ENCODE measurements at regions not wholly inside any gene's neighbourhood (a gene's known extent, or its start where the extent isn't known, plus 50 kb on each side); places are given as distances from the start of the nearest gene placed in this dataset.

DNA sequence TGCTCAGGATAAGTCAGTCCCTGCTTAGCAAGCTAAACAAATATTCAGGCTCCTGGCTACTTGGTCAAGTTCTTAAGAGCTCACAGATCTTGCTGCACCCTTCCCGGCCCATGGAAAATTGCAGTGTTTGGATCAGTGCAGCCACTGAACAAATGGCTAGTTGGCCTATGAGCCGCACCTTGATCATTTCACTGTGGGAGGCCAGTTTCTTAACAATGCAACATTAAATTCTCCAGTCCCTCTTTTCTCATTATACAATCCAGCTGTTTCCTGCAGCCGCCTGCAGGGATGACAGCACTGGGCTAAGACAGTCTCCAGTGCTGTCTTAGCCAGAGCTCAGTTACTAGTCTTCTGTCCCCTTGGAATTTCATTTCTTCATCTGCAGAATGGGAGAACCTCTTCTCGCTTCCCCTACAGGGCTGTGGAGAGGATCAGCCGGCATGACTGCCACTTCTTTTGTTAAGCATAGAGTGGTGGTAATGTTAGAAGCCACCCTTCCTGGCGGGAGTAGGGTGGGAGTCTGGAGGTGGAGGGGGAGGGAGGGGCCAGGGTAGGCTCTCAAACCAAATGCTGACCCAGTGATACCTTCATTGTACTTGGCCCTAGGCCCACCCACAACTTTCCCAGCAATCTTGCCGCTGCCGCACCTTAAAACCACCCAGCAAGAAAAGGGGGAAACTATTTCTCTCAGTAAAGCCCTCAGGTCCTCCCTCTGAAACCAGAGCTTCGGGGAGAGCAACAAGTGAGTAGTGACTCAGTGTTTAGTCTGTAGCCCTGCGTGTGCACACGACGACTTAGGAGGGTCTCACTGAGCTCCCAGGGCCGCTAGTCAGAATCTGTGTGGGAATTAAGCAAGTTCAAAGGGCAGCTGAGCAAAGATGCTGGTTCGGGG is 145.7 kb downstream of the NUAK1 start:
- Mint-ChIP-seq H3K9me3 (peaks cover 0 to 9% (median 2%) of the 10 kb centered on the region in 11 donors), H3K27ac (no peak overlapping the region), H3K36me3 (no peaks in the 10 kb centered on the region), H3K4me1 (no peaks in the 10 kb centered on the region), H3K4me3 (no peak overlapping the region), H3K27me3 (peaks cover 0 to 22% (median 4%) of the 10 kb centered on the region in 5 donors)
- ATAC-seq (no peak), DNase-seq (no peak)
- H3K27me3 ChIP-seq (ENCODE audit: control insufficient read depth in 2 of 2, insufficient read depth in 2 of 2, low read length in 2 of 2) = no peaks in the 10 kb centered on the region
- CTCF ChIA-PET = no interaction called here
- no peak overlapping the region for H3K27ac ChIP-seq (ENCODE audit: low read depth, low read length)
- no peaks in the 10 kb centered on the region for H3K9me3 ChIP-seq (ENCODE audit: control insufficient read depth in 2 of 3, low read length in 3 of 3)
- H3K4me3 ChIP-seq (ENCODE audit: low read length) = no peak overlapping the region
- intact Hi-C loops (cut with micrococcal nuclease) = no loop called here
- H3K4me1 ChIP-seq (ENCODE audit: control insufficient read depth in 2 of 2, insufficient read depth in 2 of 2, low read length in 2 of 2) = no peaks in the 10 kb centered on the region
- POLR2A ChIA-PET = no interaction called here
- H3K36me3 ChIP-seq (ENCODE audit: control insufficient read depth in 2 of 3, insufficient read depth in 3 of 3, low read length in 3 of 3) = no peaks in the 10 kb centered on the region

DNA sequence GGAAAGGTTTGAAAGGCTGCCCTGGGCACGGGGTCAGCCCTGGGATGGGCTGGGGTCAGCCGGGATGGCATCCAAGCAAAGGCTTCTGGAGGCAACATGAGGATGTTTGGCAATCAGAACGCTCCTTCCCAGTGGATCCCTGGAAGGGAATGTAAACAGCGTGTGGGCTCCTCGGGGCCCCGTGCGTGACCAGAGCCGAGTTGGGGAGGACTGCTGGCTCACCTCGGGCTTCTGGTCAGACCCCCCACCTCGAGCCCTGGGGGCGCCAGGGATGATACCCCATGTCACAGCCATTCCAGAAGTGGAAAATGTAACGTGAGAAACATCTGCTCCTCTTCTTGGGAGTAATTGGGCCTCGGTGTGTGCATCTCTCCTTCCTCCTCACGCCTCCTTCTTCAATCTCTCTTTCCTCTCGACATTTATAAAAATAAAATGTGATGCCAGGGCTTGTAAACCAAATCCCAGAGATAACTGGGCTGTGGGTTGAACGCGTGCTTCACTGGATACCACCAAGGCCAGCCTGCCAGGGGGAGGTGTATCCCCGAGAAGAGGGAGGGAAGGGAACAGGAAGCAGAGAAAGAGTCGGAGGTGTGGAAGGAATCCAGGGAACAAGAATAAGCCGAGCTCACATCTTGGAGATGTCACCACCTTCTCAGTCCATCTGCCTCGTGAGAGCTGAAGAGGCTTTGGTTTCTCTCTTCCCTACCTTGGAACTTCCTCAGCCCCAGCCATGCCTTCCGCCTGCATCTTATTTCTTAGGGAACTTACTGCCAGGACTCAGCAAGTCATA is 144.8 kb downstream of the NUAK1 start:
- Mint-ChIP-seq H3K27ac (no peak overlapping the region), H3K27me3 (peaks cover 0 to 22% (median 4%) of the 10 kb centered on the region in 5 donors), H3K36me3 (no peaks in the 10 kb centered on the region), H3K4me1 (no peaks in the 10 kb centered on the region), H3K9me3 (peaks cover 0 to 9% (median 2%) of the 10 kb centered on the region in 11 donors), H3K4me3 (no peak overlapping the region)
- ChIA-PET POLR2A (no interaction called here), CTCF (no interaction called here)
- ATAC-seq (no peak), DNase-seq (no peak)
- Histone ChIP-seq H3K27me3 (ENCODE audit: control insufficient read depth in 2 of 2, insufficient read depth in 2 of 2, low read length in 2 of 2) (no peaks in the 10 kb centered on the region), H3K27ac (ENCODE audit: low read depth, low read length) (no peak overlapping the region), H3K9me3 (ENCODE audit: control insufficient read depth in 2 of 3, low read length in 3 of 3) (no peaks in the 10 kb centered on the region), H3K4me3 (ENCODE audit: low read length) (no peak overlapping the region), H3K4me1 (ENCODE audit: control insufficient read depth in 2 of 2, insufficient read depth in 2 of 2, low read length in 2 of 2) (no peaks in the 10 kb centered on the region), H3K36me3 (ENCODE audit: control insufficient read depth in 2 of 3, insufficient read depth in 3 of 3, low read length in 3 of 3) (no peaks in the 10 kb centered on the region)
- intact Hi-C loops (cut with micrococcal nuclease) = no loop called here

DNA sequence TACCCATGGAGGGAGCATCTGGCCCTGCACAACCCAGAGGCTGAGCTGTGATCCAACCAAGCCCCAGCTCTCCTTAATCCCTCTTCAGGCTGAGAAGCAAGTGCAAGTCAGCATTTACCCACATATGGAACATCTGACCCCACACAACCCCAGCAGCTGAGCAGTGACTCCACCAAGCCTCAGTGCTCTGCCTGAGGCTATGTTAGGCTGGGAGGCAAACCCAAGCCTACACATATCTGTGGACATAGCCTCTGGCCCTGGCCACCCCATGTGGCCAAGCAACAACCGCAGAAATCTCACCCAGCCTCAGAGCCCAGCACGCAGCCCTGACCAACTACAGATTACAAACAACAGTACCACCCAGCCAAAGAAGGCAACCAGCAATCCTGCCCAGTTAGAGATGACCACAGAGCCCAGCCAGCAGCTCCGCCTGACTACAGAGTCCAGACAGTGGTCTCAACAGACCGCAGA is 142.8 kb downstream of the NUAK1 start:
- Mint-ChIP-seq H3K27ac (no peak overlapping the region), H3K27me3 (peaks cover 2 to 21% (median 9%) of the 10 kb centered on the region in 5 donors), H3K9me3 (peaks cover 0 to 6% (median 0%) of the 10 kb centered on the region in 11 donors), H3K36me3 (no peaks in the 10 kb centered on the region), H3K4me3 (no peak overlapping the region), H3K4me1 (no peaks in the 10 kb centered on the region)
- ChIA-PET POLR2A (no interaction called here), CTCF (no interaction called here)
- Histone ChIP-seq H3K27ac (ENCODE audit: low read depth, low read length) (no peak overlapping the region), H3K4me1 (ENCODE audit: control insufficient read depth in 2 of 2, insufficient read depth in 2 of 2, low read length in 2 of 2) (no peaks in the 10 kb centered on the region), H3K4me3 (ENCODE audit: low read length) (no peak overlapping the region), H3K9me3 (ENCODE audit: control insufficient read depth in 2 of 3, low read length in 3 of 3) (no peaks in the 10 kb centered on the region), H3K36me3 (ENCODE audit: control insufficient read depth in 2 of 3, insufficient read depth in 3 of 3, low read length in 3 of 3) (no peaks in the 10 kb centered on the region), H3K27me3 (ENCODE audit: control insufficient read depth in 2 of 2, insufficient read depth in 2 of 2, low read length in 2 of 2) (no peaks in the 10 kb centered on the region)
- intact Hi-C loops (cut with micrococcal nuclease) = no loop called here
- ATAC-seq (no peak), DNase-seq (no peak)

DNA sequence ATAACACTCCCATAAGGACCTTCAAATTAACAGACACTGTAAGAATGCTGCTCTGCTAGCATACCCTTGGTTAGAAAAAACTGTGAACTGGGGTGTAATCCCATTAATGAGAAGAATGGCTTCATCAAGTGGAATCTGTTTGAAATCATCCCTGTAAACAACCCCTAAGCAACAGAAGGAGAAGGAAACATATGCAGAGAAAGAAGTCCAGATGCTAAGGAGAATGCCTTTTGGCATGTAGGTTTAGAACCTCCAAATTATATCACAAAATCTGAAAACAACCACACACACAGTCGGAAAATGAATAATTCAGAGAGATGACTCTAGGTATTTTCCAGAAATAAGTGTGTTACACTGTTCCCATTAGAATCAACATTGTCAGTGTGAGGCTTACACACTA is 140.2 kb downstream of the NUAK1 start:
- H3K36me3 ChIP-seq (ENCODE audit: control insufficient read depth in 2 of 3, insufficient read depth in 3 of 3, low read length in 3 of 3) = no peaks in the 10 kb centered on the region
- no peak overlapping the region for H3K27ac Mint-ChIP-seq
- no peaks in the 10 kb centered on the region for H3K36me3 Mint-ChIP-seq
- H3K27me3 Mint-ChIP-seq = peaks cover 4 to 26% (median 14%) of the 10 kb centered on the region in 5 donors
- intact Hi-C loops (cut with micrococcal nuclease) = no loop called here
- no peak overlapping the region for H3K4me3 ChIP-seq (ENCODE audit: low read length)
- DNase-seq = no peak
- peaks cover 0 to 9% (median 0%) of the 10 kb centered on the region in 11 donors for H3K9me3 Mint-ChIP-seq
- ChIA-PET CTCF (no interaction called here), POLR2A (no interaction called here)
- H3K4me3 Mint-ChIP-seq = no peak overlapping the region
- H3K4me1 ChIP-seq (ENCODE audit: control insufficient read depth in 2 of 2, insufficient read depth in 2 of 2, low read length in 2 of 2) = no peaks in the 10 kb centered on the region
- no peaks in the 10 kb centered on the region for H3K4me1 Mint-ChIP-seq
- no peaks in the 10 kb centered on the region for H3K9me3 ChIP-seq (ENCODE audit: control insufficient read depth in 2 of 3, low read length in 3 of 3)
- no peak overlapping the region for H3K27ac ChIP-seq (ENCODE audit: low read depth, low read length)
- no peak for ATAC-seq
- no peaks in the 10 kb centered on the region for H3K27me3 ChIP-seq (ENCODE audit: control insufficient read depth in 2 of 2, insufficient read depth in 2 of 2, low read length in 2 of 2)

DNA sequence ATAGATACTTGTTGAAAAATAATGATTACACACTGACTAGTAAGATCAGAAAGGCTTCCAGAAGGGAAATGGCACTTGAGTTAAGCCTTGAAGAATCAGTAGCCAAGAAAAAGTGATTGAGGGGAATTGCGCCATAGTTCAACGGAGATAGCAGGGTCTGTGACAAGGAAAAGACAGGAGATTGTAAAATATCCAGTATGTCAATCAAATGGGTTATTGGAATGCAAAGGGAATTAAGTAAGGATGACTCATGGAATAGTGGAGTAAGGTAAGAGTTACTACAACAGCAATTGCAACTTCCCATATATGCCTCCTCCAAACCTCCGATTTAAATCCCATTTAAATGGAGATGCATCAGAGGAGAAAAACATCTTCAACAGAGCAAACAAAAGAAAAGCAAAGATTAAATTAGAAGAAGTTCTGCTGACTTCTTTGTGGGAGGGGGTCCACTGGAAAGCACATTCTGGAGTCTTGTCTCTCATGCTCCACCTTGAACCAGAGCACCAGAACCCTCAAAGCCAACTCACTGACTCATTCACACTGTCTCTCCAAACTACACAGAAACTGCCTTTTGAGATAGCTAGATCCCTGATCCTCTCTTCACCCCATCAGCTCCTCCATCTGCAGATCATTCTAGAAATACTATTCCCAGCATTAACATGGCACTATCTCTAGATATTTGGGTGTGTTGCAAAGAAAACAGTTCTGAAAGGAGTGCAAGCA is 138.2 kb downstream of the NUAK1 start:
- ATAC-seq (no peak), DNase-seq (no peak)
- Histone ChIP-seq H3K4me1 (ENCODE audit: control insufficient read depth in 2 of 2, insufficient read depth in 2 of 2, low read length in 2 of 2) (no peaks in the 10 kb centered on the region), H3K27ac (ENCODE audit: low read depth, low read length) (no peak overlapping the region), H3K36me3 (ENCODE audit: control insufficient read depth in 2 of 3, insufficient read depth in 3 of 3, low read length in 3 of 3) (no peaks in the 10 kb centered on the region), H3K4me3 (ENCODE audit: low read length) (no peak overlapping the region), H3K9me3 (ENCODE audit: control insufficient read depth in 2 of 3, low read length in 3 of 3) (no peaks in the 10 kb centered on the region), H3K27me3 (ENCODE audit: control insufficient read depth in 2 of 2, insufficient read depth in 2 of 2, low read length in 2 of 2) (no peaks in the 10 kb centered on the region)
- H3K27me3 Mint-ChIP-seq = peaks cover 6 to 21% (median 14%) of the 10 kb centered on the region in 5 donors
- POLR2A ChIA-PET = no interaction called here
- no peak overlapping the region for H3K4me3 Mint-ChIP-seq
- CTCF ChIA-PET = no interaction called here
- no peaks in the 10 kb centered on the region for H3K4me1 Mint-ChIP-seq
- H3K36me3 Mint-ChIP-seq = no peaks in the 10 kb centered on the region
- intact Hi-C loops (cut with micrococcal nuclease) = no loop called here
- H3K9me3 Mint-ChIP-seq = peaks cover 0 to 12% (median 5%) of the 10 kb centered on the region in 11 donors
- H3K27ac Mint-ChIP-seq = no peak overlapping the region

DNA sequence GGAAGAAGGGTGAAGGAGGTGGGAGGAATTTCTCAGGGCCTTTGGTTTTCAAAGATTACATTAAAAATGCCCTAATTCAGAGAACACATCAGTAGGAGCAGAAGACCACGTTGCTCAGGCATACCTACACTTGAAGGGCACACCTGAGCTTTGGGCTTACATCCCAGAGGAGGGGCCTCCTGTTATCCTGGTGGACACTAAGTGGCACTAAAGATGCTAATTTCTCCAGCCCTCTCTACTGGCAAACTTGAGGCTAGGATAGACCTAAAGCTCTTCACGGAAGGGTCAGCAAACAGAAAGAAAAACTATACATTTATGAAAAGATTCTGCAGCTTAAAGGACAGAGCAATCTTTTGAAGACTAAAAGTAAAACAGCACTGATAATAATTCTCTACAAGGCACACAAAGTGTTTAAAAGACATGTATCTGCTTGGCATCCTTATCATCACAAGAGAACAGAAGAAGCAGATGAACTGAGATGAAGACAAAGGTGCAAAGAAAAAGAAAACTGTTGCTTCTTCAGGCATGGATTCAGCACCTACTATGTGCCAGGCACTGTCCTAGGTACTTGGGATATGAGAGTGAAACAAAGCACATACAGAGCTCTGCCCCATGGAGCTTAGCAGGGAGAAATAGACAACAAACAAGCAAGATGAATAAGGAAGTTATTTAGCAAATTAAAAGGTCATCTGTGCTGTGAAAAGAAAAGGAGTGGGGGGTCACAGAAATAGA is 137.5 kb downstream of the NUAK1 start:
- CTCF ChIA-PET = no interaction called here
- no peaks in the 10 kb centered on the region for H3K4me1 Mint-ChIP-seq
- POLR2A ChIA-PET = no interaction called here
- H3K9me3 Mint-ChIP-seq = peaks cover 0 to 12% (median 5%) of the 10 kb centered on the region in 11 donors
- no peak overlapping the region for H3K27ac Mint-ChIP-seq
- ATAC-seq (no peak), DNase-seq (no peak)
- H3K36me3 Mint-ChIP-seq = no peaks in the 10 kb centered on the region
- no peak overlapping the region for H3K27ac ChIP-seq (ENCODE audit: low read depth, low read length)
- no peaks in the 10 kb centered on the region for H3K9me3 ChIP-seq (ENCODE audit: control insufficient read depth in 2 of 3, low read length in 3 of 3)
- no peak overlapping the region for H3K4me3 Mint-ChIP-seq
- no peak overlapping the region for H3K4me3 ChIP-seq (ENCODE audit: low read length)
- intact Hi-C loops (cut with micrococcal nuclease) = no loop called here
- no peaks in the 10 kb centered on the region for H3K4me1 ChIP-seq (ENCODE audit: control insufficient read depth in 2 of 2, insufficient read depth in 2 of 2, low read length in 2 of 2)
- no peaks in the 10 kb centered on the region for H3K27me3 ChIP-seq (ENCODE audit: control insufficient read depth in 2 of 2, insufficient read depth in 2 of 2, low read length in 2 of 2)
- H3K36me3 ChIP-seq (ENCODE audit: control insufficient read depth in 2 of 3, insufficient read depth in 3 of 3, low read length in 3 of 3) = no peaks in the 10 kb centered on the region
- H3K27me3 Mint-ChIP-seq = peaks cover 7 to 21% (median 9%) of the 10 kb centered on the region in 5 donors

Data from naive thymus-derived CD4-positive, alpha-beta T cell (primary cell).